ENCODE measurements at regions not wholly inside any gene's neighbourhood (a gene's known extent, or its start where the extent isn't known, plus 50 kb on each side); places are given as distances from the start of the nearest gene placed in this dataset.
"Not testable (repeated sequence)": the region's sequence is repeated elsewhere in the genome, so short reads cannot be mapped to it uniquely, and the experiment has no call there.

DNA sequence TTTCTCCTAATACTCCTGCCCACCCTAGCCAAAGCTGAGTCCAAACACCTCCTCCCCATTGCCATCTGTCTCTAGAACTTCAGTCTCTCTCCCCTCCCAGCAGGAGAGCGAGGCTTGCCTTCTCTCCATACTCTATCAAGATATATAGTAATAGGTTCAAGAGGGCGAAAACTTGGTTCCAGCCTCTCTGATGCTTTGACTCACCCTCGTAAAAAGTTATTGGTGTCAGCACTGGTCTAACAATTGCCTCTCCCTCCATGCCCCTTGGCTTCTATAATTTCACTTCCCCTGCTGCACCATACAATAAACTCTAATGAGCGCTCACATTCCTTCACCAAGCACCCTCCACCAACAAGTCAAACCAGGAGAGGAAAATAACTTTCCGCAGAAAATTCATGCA, 797.3 kb downstream of the BCL11A start:
- DNase-seq (ENCODE audit: low spot score), result no peak
- in situ Hi-C loops (cut with HindIII; ENCODE audit: low sequenced_read_pairs), result no loop called here

DNA sequence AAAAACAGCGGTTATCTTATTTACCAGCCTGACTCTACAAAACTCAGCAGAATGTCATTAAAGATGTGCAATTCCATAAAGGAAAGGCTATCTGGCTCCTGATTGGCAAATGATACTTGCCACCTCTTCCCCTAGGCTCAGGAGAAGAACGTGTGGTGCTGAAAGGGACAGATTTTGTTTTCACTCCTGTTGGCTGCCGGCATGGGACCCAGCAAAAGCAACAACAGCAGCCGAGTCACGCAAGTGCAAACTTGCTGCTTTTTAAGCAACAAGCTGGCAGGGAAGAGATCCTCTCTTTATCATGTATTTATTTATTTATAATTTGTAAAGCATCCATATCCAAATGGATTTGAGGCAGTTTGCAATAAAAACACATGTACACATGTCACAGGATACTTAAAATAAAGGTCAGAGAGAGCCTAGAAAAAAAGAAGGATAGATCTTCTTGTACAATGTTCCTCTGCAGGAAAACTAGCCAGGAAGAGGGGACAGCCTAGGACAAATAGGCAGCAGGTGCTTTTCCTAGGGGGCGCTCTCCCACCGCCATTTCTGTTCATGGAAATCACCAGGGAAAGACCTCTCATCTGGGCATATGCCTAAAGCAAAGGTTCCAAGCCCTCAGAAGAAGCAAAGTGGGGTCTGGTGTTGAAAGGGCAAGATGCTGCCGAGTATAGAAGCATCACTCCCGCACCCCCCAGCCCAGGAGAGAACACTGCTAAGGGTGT, 799.3 kb downstream of the BCL11A start:
- in situ Hi-C loops (cut with HindIII; ENCODE audit: low sequenced_read_pairs), result no loop called here
- DNase-seq (ENCODE audit: low spot score), result no peak

- in situ Hi-C loops (cut with HindIII; ENCODE audit: low sequenced_read_pairs), result no loop called here
- DNase-seq (ENCODE audit: low spot score), result no peak
These were observed 800.9 kb downstream of the BCL11A start for GRCh38 chr2:59752512-59752911.

DNA sequence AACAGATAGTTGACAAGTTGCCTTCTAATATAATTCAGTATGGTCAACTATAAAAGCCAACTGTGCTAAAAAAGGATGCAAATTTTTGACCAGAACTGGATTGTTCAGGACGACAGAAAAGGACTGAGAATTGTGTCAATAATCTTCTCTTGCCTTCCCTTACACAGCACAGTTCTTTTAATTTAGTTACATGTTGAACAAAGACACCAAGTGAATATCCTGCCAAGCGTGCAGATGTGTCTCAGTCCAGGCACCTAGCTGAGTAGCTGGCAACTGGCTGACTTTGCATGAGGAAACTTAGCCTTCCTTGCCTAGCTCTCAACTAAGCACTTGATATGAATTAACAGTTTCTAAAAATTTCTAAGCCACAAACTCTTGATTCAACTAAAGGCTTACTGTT, 801.4 kb downstream of the BCL11A start:
- in situ Hi-C loops (cut with HindIII; ENCODE audit: low sequenced_read_pairs), result no loop called here

GRCh38 chr2:59751214-59751613, 802.2 kb downstream of the BCL11A start:
- not testable (repeated sequence) for DNase-seq (ENCODE audit: low spot score)

More for the DNA sequence above, 801.4 kb downstream of the BCL11A start:
- no peak for DNase-seq (ENCODE audit: low spot score)

GRCh38 chr2:59746291-59746690, 807.2 kb downstream of the BCL11A start:
- in situ Hi-C loops (cut with HindIII; ENCODE audit: low sequenced_read_pairs), result no loop called here
- no peak for DNase-seq (ENCODE audit: low spot score)

More at GRCh38 chr2:59751214-59751613, 802.2 kb downstream of the BCL11A start:
- in situ Hi-C loops (cut with HindIII; ENCODE audit: low sequenced_read_pairs), result not testable (repeated sequence)

DNA sequence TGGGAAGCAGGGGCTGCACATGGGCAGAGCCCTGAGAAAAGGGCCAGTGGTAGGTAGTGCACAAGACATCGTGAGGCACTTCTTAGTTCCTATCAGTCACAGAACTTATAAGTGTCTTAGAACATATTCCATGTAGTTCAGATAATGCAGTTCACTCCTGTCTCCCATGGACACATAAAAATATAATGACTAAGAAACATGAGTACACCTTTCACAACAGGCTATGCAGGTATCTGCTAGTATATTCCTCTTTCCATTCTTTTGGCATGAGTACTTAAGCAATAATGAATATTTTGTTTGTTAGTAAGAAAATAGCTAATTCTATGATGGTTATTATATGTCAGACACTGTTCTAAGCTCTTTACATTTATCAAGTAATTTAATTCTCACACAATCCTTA, 808.4 kb downstream of the BCL11A start:
- in situ Hi-C loops (cut with HindIII; ENCODE audit: low sequenced_read_pairs), result no loop called here
- DNase-seq (ENCODE audit: low spot score), result no peak

- in situ Hi-C loops (cut with HindIII; ENCODE audit: low sequenced_read_pairs), result no loop called here
- no peak for DNase-seq (ENCODE audit: low spot score)
These were observed 809.0 kb downstream of the BCL11A start for GRCh38 chr2:59744436-59744835.

DNA sequence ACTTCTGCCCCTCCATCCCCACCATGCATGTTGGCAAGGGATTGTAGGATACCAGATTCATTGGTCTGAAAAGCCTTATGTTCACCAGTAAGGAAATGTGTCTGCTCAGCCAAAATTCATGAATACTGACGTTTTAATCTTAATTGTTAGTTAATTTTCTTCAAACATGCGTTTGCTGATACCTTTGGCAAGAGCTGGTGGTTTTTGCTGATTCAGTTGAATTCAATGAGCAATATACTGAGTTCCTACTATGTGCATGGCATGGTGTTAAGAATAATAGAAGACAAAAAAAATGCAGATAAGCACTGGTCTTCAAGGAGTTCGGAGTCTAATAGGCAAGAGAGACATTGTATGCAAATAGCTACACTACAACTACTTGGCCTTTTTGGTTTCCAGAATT, 811.6 kb downstream of the BCL11A start:
- in situ Hi-C loops (cut with HindIII; ENCODE audit: low sequenced_read_pairs), result no loop called here
- no peak for DNase-seq (ENCODE audit: low spot score)

DNA sequence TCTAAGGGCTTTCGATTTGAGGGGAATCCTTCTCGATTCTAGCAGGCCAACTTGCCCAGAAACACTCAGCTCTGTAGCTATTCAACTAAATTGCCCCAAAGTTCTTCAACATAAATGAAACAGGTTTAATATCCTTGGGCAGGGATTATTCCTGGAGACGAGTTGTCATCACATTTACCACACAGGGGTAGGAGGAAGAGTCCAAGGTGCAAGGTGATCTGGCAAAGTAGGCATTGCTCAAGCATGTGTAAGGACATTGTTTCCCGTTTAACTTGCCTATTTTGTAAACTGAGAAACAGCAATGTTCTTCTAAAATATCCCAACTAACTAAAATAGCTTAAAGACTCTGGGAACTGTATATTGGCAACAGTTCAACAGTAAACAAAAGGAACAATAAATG, 814.3 kb downstream of the BCL11A start:
- in situ Hi-C loops (cut with HindIII; ENCODE audit: low sequenced_read_pairs), result no loop called here
- DNase-seq (ENCODE audit: low spot score), result no peak

DNA sequence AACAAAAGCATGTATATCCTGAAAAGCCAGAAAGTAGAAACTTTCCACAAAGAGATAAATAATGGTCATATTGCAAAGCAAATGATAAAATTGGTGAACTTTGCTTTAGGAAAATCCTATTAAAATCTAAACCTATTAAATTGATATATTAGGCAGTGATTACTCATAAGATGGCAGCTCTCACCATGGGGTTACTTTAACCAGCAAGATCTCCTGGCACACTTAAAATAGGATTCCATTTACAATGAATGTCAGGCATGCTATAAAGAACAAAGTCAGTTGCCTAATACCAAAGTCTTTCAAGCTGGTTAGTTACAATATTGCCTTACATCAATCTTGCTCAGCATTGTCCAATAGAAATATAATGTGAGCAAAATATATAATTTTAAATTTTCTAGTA, 816.2 kb downstream of the BCL11A start:
- no peak for DNase-seq (ENCODE audit: low spot score)
- in situ Hi-C loops (cut with HindIII; ENCODE audit: low sequenced_read_pairs), result no loop called here

GRCh38 chr2:59734743-59735142, 818.7 kb downstream of the BCL11A start:
- DNase-seq (ENCODE audit: low spot score), result no peak
- in situ Hi-C loops (cut with HindIII; ENCODE audit: low sequenced_read_pairs), result no loop called here

- in situ Hi-C loops (cut with HindIII; ENCODE audit: low sequenced_read_pairs), result no loop called here
- DNase-seq (ENCODE audit: low spot score), result no peak
These were observed 819.5 kb downstream of the BCL11A start for GRCh38 chr2:59733970-59734369.

- in situ Hi-C loops (cut with HindIII; ENCODE audit: low sequenced_read_pairs), result no loop called here
- no peak for DNase-seq (ENCODE audit: low spot score)
These were observed 819.9 kb downstream of the BCL11A start for GRCh38 chr2:59733567-59733930.

- no peak for DNase-seq (ENCODE audit: low spot score)
- in situ Hi-C loops (cut with HindIII; ENCODE audit: low sequenced_read_pairs), result no loop called here
These were observed 820.4 kb downstream of the BCL11A start for GRCh38 chr2:59732871-59733566.

GRCh38 chr2:59727121-59727590, 826.3 kb downstream of the BCL11A start:
- no peak for DNase-seq (ENCODE audit: low spot score)
- in situ Hi-C loops (cut with HindIII; ENCODE audit: low sequenced_read_pairs), result no loop called here

DNA sequence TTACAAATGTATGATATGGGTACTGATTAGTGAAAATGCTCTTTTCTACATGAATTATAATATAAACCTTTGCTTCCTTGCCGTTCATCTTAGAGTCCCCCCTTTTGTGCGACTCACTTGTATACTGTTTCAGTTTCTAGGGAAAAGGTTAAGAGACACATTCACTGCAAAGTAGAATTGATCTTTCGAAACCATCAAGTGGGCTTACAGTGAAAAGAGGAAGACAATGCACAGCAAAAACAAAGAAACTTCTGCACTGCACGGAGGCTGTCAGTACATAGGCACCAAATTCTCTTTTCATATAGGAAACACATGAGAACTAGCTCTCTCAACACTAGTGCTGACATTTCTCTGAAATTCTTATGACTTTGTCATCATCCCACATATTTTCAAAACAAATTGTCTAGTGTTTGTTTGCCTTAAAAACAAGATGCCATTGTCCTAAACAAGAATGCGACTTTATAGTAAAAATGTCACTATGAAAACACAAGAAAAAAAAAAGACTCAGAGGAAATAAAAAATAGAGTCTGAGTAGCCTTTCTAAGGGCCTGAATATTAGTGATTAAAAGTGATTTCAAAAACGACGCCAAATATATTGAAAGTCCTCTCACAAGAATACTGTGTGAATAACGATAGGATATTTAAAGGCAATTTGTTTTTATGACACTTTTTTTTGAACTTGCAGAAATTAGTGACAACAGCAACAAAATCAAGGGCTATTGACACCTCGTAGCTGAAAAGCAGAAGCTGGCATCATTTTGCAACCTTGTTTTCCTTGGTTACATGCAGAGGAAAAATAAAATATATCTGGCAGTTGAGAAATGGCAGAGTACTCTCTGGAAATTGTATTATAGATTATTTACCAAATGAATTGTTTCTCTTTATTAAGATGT, 827.0 kb downstream of the BCL11A start:
- DNase-seq (ENCODE audit: low spot score), result no peak
- in situ Hi-C loops (cut with HindIII; ENCODE audit: low sequenced_read_pairs), result no loop called here

- no peak for DNase-seq (ENCODE audit: low spot score)
- in situ Hi-C loops (cut with HindIII; ENCODE audit: low sequenced_read_pairs), result no loop called here
These were observed 828.7 kb downstream of the BCL11A start for GRCh38 chr2:59724746-59725145.

GRCh38 chr2:59720296-59720866, 833.1 kb downstream of the BCL11A start:
- in situ Hi-C loops (cut with HindIII; ENCODE audit: low sequenced_read_pairs), result no loop called here

GRCh38 chr2:59713577-59713976, 839.9 kb downstream of the BCL11A start:
- in situ Hi-C loops (cut with HindIII; ENCODE audit: low sequenced_read_pairs), result no loop called here

More at GRCh38 chr2:59720296-59720866, 833.1 kb downstream of the BCL11A start:
- DNase-seq (ENCODE audit: low spot score), result no peak

More at GRCh38 chr2:59713577-59713976, 839.9 kb downstream of the BCL11A start:
- DNase-seq (ENCODE audit: low spot score), result no peak
